HL-60 (cell line): ENCODE measurements at regions not wholly inside any gene's neighbourhood (a gene's known extent, or its start where the extent isn't known, plus 50 kb on each side); places are given as distances from the start of the nearest gene placed in this dataset.

Experiments
- DNase-seq, 2 experiments: peaks; one replicate each; pipeline ENCODE4 v3.0.0-alpha.2; 2010 to 2020; ENCODE audit warnings: low read depth in 1 of 2, low spot score in 1 of 2
- H3K27ac ChIP-seq: fragments of 250-450 bp; sonication (Bioruptor Pico); replicated peaks from 2 replicates; pipeline ENCODE4 v1.5.1; 2020; ENCODE audit warnings: mild to moderate bottlenecking, moderate library complexity
- H3K27me3 ChIP-seq: fragments of 250-450 bp; sonication (Bioruptor Pico); 2 replicates; pipeline ENCODE4 v1.5.1; 2021; ENCODE audit warnings: mild to moderate bottlenecking, moderate library complexity; ENCODE audit not compliant: insufficient read depth, poor library complexity, severe bottlenecking
- H3K4me3 ChIP-seq: replicated peaks from 2 replicates; pipeline ENCODE4 v1.5.1; 2011; ENCODE audit warnings: mild to moderate bottlenecking, control low read depth, low read length; ENCODE audit not compliant: insufficient read depth
- GABPA ChIP-seq: IDR thresholded peaks from 2 replicates; pipeline ENCODE4 v1.6.1; 2012; ENCODE audit warnings: low read depth
- POLR2AphosphoS5 ChIP-seq: IDR thresholded peaks from 2 replicates; pipeline ENCODE4 v1.6.1; 2012; ENCODE audit warnings: low read depth
- SPI1 ChIP-seq: IDR thresholded peaks from 2 replicates; pipeline ENCODE4 v1.6.1; 2012; ENCODE audit warnings: low read depth, mild to moderate bottlenecking, borderline replicate concordance
- TF ChIP-seq, protein P1 (sequence below): IDR thresholded peaks from 2 replicates; pipeline ENCODE4 v1.6.1; 2012; ENCODE audit warnings: low read depth; ENCODE audit not compliant: insufficient replicate concordance
- TF ChIP-seq, protein P2 (sequence below): IDR thresholded peaks from one replicate; pipeline ENCODE4 v1.5.1; 2011; ENCODE audit warnings: low read length, control low read depth, inconsistent platforms; ENCODE audit not compliant: insufficient read depth

DNA sequence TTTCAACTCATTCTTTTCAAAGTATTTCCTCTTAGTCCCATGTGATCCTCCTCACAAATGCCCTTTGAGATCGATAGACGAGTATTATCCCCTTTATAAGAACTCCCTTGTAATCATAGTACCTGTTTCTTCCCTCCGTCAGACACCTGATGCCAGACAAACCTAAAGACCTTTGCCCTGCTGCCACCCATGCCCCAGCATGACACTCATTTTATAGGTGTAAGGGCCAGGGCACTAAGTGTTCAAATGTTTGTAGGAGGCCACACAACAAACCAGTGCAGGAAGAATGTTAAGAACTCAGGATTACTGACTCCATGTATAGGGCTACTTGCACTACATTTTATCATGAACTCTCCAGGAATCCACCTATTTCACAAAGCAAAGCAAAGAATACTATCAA lies 115.6 kb upstream of the DIAPH2 start:
- Histone ChIP-seq H3K4me3 (no peak overlapping the region), H3K27ac (no peak overlapping the region), H3K27me3 (no peaks in the 10 kb centered on the region)
- DNase-seq = no peak
- TF ChIP-seq, protein P1, sequence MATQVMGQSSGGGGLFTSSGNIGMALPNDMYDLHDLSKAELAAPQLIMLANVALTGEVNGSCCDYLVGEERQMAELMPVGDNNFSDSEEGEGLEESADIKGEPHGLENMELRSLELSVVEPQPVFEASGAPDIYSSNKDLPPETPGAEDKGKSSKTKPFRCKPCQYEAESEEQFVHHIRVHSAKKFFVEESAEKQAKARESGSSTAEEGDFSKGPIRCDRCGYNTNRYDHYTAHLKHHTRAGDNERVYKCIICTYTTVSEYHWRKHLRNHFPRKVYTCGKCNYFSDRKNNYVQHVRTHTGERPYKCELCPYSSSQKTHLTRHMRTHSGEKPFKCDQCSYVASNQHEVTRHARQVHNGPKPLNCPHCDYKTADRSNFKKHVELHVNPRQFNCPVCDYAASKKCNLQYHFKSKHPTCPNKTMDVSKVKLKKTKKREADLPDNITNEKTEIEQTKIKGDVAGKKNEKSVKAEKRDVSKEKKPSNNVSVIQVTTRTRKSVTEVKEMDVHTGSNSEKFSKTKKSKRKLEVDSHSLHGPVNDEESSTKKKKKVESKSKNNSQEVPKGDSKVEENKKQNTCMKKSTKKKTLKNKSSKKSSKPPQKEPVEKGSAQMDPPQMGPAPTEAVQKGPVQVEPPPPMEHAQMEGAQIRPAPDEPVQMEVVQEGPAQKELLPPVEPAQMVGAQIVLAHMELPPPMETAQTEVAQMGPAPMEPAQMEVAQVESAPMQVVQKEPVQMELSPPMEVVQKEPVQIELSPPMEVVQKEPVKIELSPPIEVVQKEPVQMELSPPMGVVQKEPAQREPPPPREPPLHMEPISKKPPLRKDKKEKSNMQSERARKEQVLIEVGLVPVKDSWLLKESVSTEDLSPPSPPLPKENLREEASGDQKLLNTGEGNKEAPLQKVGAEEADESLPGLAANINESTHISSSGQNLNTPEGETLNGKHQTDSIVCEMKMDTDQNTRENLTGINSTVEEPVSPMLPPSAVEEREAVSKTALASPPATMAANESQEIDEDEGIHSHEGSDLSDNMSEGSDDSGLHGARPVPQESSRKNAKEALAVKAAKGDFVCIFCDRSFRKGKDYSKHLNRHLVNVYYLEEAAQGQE = no peak
- no peak for TF ChIP-seq GABPA
- TF ChIP-seq SPI1 = no peak
- TF ChIP-seq, protein P2, sequence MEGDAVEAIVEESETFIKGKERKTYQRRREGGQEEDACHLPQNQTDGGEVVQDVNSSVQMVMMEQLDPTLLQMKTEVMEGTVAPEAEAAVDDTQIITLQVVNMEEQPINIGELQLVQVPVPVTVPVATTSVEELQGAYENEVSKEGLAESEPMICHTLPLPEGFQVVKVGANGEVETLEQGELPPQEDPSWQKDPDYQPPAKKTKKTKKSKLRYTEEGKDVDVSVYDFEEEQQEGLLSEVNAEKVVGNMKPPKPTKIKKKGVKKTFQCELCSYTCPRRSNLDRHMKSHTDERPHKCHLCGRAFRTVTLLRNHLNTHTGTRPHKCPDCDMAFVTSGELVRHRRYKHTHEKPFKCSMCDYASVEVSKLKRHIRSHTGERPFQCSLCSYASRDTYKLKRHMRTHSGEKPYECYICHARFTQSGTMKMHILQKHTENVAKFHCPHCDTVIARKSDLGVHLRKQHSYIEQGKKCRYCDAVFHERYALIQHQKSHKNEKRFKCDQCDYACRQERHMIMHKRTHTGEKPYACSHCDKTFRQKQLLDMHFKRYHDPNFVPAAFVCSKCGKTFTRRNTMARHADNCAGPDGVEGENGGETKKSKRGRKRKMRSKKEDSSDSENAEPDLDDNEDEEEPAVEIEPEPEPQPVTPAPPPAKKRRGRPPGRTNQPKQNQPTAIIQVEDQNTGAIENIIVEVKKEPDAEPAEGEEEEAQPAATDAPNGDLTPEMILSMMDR = no peak
- TF ChIP-seq POLR2AphosphoS5 = no peak

DNA sequence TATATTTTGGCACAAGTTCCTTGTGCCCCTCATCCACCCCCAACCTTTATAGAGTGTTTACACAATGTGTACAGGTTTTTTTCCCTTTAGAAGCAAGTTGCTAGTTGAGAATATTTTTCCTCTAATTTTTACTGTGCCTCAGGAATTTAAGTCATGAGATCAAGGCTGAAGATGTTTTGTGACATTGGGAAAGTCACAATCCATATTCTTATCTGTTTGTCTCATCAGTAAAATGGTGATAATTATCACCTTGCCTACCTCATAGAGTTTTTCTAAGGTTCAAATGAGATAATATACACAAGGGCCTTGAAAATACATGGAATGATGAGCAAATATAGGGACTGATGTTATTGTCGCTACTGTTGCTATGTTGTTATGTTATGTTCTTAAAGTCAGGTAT lies 109.6 kb upstream of the DIAPH2 start:
- no peak for TF ChIP-seq POLR2AphosphoS5
- TF ChIP-seq, protein P1 = no peak
- TF ChIP-seq SPI1 = no peak
- TF ChIP-seq, protein P2 = no peak
- TF ChIP-seq GABPA = no peak
- DNase-seq = no peak
- no peaks in the 10 kb centered on the region for H3K27me3 ChIP-seq
- no peak overlapping the region for H3K27ac ChIP-seq
- H3K4me3 ChIP-seq = no peak overlapping the region

DNA sequence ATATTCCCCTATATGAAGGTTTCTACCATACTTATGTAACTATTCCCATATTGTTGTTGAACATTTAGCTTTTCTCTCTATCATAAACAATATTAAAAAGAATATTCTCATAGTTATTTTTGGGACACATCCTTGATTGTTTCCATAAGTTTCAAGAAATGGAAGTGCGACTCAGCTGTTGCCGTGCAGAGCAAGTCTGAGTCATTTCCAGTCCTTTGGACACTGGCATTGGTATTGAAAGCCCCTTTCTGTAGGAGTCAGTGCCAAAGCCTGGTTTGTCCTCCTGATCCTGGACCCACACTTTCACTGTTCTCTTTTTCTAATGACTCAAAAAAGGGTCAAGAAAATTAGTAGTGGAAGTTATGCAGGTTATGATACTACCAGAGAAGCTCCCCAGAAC lies 108.3 kb upstream of the DIAPH2 start:
- H3K4me3 ChIP-seq = no peak overlapping the region
- no peak for TF ChIP-seq GABPA
- TF ChIP-seq, protein P1 = no peak
- TF ChIP-seq POLR2AphosphoS5 = no peak
- TF ChIP-seq, protein P2 = no peak
- no peak for TF ChIP-seq SPI1
- DNase-seq = no peak

More for the DNA sequence above, 108.3 kb upstream of the DIAPH2 start:
- H3K27ac ChIP-seq = no peak overlapping the region
- no peaks in the 10 kb centered on the region for H3K27me3 ChIP-seq
